HepG2 (cell line): ENCODE measurements at regions not wholly inside any gene's neighbourhood (a gene's known extent, or its start where the extent isn't known, plus 50 kb on each side); places are given as distances from the start of the nearest gene placed in this dataset.

Experiments
- ATAC-seq: fragments of 200-7000 bp; cut with Tn5 transposase; 3 replicates; pipeline ENCODE4 v1.9.1; 2020; ENCODE audit warnings: mild to moderate bottlenecking, moderate library complexity
- BruUV-seq: library from RNA; stranded (reverse); fragments of 400-500 nt; replicated peaks from 2 replicates; lab custom pipeline; 2021; lab: Mats Ljungman, UMichigan
- CTCF ChIA-PET: fragments of 300-600 bp; formaldehyde crosslinking; extraction: SDS; loops from one replicate; lab custom pipeline; 2021; ENCODE audit warnings: low total read pairs, inconsistent platforms, low intra/inter-chr PET ratio; lab: Yijun Ruan, JAX
- POLR2A ChIA-PET: fragments of 350-600 bp; sonication (Branson Sonifier 250); formaldehyde crosslinking; loops from one replicate; lab custom pipeline; 2020; ENCODE audit warnings: antibody characterized with exemption, inconsistent platforms; lab: Yijun Ruan, JAX
- DNase-seq: peaks from one replicate; pipeline ENCODE4 v3.0.0-alpha.2; 2015; ENCODE audit warnings: low spot score
- FAIRE-seq: peaks from 3 replicates; lab custom pipeline; 2011; peaks lifted over from hg19 to GRCh38; lab: Jason Lieb, UNC
- H2AFZ ChIP-seq: one replicate; pipeline ENCODE4 v1.6.1; 2011; ENCODE audit warnings: low read length, inconsistent platforms
- H3K27ac ChIP-seq: fragments of 300-600 bp; 3 replicates; pipeline ENCODE4 v1.8.0; 2011; ENCODE audit warnings: mixed run types, mild to moderate bottlenecking, mixed read lengths, low read length, inconsistent platforms; ENCODE audit not compliant: insufficient read depth; ENCODE audit errors: extremely low read length
- H3K27me3 ChIP-seq, 2 experiments: fragments of 200-600 bp in 1 of 2; 2 replicates in 1 of 2; 3 replicates in 1 of 2; pipeline versions ENCODE4 v1.6.0 to v1.8.0; 2011; ENCODE audit warnings: low read length in 2 of 2, mild to moderate bottlenecking in 2 of 2, moderate library complexity in 2 of 2, inconsistent platforms in 1 of 2; ENCODE audit not compliant: insufficient read depth in 2 of 2, control insufficient read depth in 1 of 2
- H3K36me3 ChIP-seq, 2 experiments: fragments of 200-600 bp in 1 of 2; replicated peaks in 1 of 2; 2 replicates in 1 of 2; 3 replicates in 1 of 2; pipeline versions ENCODE4 v1.5.1 to v1.8.0; 2011; ENCODE audit warnings: low read length in 2 of 2, inconsistent platforms in 1 of 2; ENCODE audit not compliant: insufficient read depth in 2 of 2, control insufficient read depth in 1 of 2
- H3K4me1 ChIP-seq: 2 replicates; pipeline ENCODE4 v1.5.1; 2012; ENCODE audit warnings: low read length, inconsistent platforms; ENCODE audit not compliant: insufficient read depth
- H3K4me2 ChIP-seq: 2 replicates; pipeline ENCODE4 v1.6.0; 2011; ENCODE audit warnings: low read depth, low read length, inconsistent platforms
- H3K4me3 ChIP-seq, 3 experiments: fragments of 200-600 bp in 1 of 3; sonication (generic), shearing (Covaris generic) in 1 of 3; replicated peaks in 1 of 3; 2 replicates each; pipeline ENCODE4 v1.5.1; 2011 to 2016; ENCODE audit warnings: low read length in 3 of 3, inconsistent platforms in 2 of 3, low read depth in 2 of 3, mild to moderate bottlenecking in 2 of 3, control low read depth in 1 of 3, mixed read lengths in 1 of 3; ENCODE audit not compliant: insufficient read depth in 1 of 3
- H3K79me2 ChIP-seq: one replicate; pipeline ENCODE4 v1.6.1; 2011; ENCODE audit warnings: low read length, inconsistent platforms; ENCODE audit not compliant: insufficient read depth
- H3K9ac ChIP-seq: 2 replicates; pipeline ENCODE4 v1.6.0; 2011; ENCODE audit warnings: mild to moderate bottlenecking, low read depth, low read length, inconsistent platforms; ENCODE audit not compliant: insufficient read depth
- H3K9me3 ChIP-seq: 2 replicates; pipeline ENCODE4 v1.5.1; 2012; ENCODE audit warnings: mild to moderate bottlenecking, low read length
- H4K20me1 ChIP-seq: 2 replicates; pipeline ENCODE4 v1.6.0; 2011; ENCODE audit warnings: inconsistent platforms, mild to moderate bottlenecking, low read length, moderate library complexity; ENCODE audit not compliant: insufficient read depth
- ARHGAP35 ChIP-seq: sonication (generic); formaldehyde crosslinking; IDR thresholded peaks from 2 replicates; pipeline ENCODE4 v1.9.0; 2022; ENCODE audit warnings: mild to moderate bottlenecking, inconsistent platforms, moderate library complexity, missing genetic modification reagents, borderline replicate concordance
- SAFB2 ChIP-seq: sonication (generic); formaldehyde crosslinking; IDR thresholded peaks from 2 replicates; pipeline ENCODE4 v1.5.1; 2020; ENCODE audit warnings: missing genetic modification reagents, low read depth, mild to moderate bottlenecking, borderline replicate concordance
- SALL2 ChIP-seq: sonication (generic); formaldehyde crosslinking; IDR thresholded peaks from 2 replicates; pipeline ENCODE4 v1.8.1; 2023; ENCODE audit warnings: mild to moderate bottlenecking, missing genetic modification reagents, inconsistent platforms
- SNRNP70 ChIP-seq: fragments of 200-400 bp; formaldehyde crosslinking; IDR thresholded peaks from 2 replicates; pipeline ENCODE4 v1.6.1; 2017; ENCODE audit warnings: mild to moderate bottlenecking, low read depth, low read length, moderate library complexity
- THYN1 ChIP-seq: sonication (generic); formaldehyde crosslinking; IDR thresholded peaks from 2 replicates; pipeline ENCODE4 v1.8.1; 2023; ENCODE audit warnings: low read depth, mild to moderate bottlenecking, moderate library complexity, missing genetic modification reagents, borderline replicate concordance
- ZNF225 ChIP-seq: sonication (generic); formaldehyde crosslinking; IDR thresholded peaks from 2 replicates; pipeline ENCODE4 v1.4.0; 2020; ENCODE audit warnings: mild to moderate bottlenecking, missing genetic modification reagents
- ZNF264 ChIP-seq: sonication (generic); formaldehyde crosslinking; IDR thresholded peaks from 2 replicates; pipeline ENCODE4 v1.4.0; 2020; ENCODE audit warnings: missing genetic modification reagents
- ZNF543 ChIP-seq: sonication (generic); formaldehyde crosslinking; IDR thresholded peaks from 2 replicates; pipeline ENCODE4 v1.4.0; 2020; ENCODE audit warnings: mild to moderate bottlenecking, missing genetic modification reagents
- ZNF879 ChIP-seq: sonication (generic); formaldehyde crosslinking; IDR thresholded peaks from 2 replicates; pipeline ENCODE4 v1.8.1; 2023; ENCODE audit warnings: missing genetic modification reagents
- WGBS: methylation state at CpG from one replicate; pipeline ENCODE4 v1.1.6; 2017; ENCODE audit warnings: low lambda C conversion rate; 5-methylcytosine and 5-hydroxymethylcytosine counted together
- in situ Hi-C: cut with HindIII; loops from 2 replicates; pipeline ENCODE4 v1.10.0; 2017; ENCODE audit warnings: low pct_unique_long_range_greater_than_20kb; ENCODE audit not compliant: extremely low pct_ligation_motif_present
- intact Hi-C: fragments of 100-400 bp; cut with micrococcal nuclease; formaldehyde crosslinking; loops from one replicate; pipeline ENCODE4 v1.10.0; 2022; ENCODE audit not compliant: unreplicated experiment
- TF ChIP-seq, protein P1 (sequence below): sonication (generic); formaldehyde crosslinking; IDR thresholded peaks from 2 replicates; pipeline ENCODE4 v1.4.0; 2020; ENCODE audit warnings: missing genetic modification reagents, borderline replicate concordance

DNA sequence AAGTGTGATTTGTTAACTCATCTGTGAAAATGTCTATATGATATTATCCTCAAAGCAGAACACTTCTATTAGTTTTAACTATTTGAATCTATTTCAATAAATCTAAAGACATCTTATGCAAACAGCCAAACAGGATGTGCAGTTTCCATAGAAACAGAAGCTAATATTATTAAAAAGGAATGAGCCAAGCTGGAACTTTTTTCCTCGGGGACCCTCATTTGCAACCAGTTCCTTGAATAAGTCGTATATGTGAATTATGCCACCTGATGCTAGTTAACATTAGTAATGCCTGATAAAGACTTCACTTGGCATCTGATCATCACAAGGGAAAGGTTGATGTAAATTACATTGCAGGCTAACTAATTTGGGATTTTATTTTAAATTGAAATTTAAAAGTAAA lies 216.9 kb upstream of the SMLR1 start (continued):
- no peak for TF ChIP-seq ARHGAP35
- TF ChIP-seq ZNF879 = no peak
- TF ChIP-seq, all 625 proteins: peak for 0

DNA sequence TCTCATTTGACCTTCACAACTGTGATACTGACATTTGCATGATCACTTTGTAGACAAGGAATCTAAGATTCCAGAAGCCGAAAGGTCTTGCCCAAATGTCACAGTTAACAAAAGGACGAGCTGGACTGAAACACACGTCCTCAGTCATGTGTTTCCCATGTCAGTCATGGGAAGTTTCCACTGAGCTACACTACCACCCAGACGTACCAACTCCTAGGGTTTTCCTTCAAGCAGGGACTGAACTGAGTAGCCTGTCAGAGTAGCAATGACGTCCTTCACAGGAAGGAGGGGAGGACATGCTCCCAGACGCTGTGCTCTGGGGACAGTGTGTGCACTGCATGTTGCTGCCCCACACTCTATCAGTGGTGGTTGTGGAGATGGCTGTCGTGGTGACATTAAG lies 215.8 kb upstream of the SMLR1 start:
- intact Hi-C loops = no loop called here
- WGBS = 10% methylated on average over 7 of the region's 7 CpGs
- no peak for FAIRE-seq

GRCh38 chr6:130613176-130613575 lies 214.0 kb upstream of the SMLR1 start:
- intact Hi-C loops = no loop called here
- CTCF ChIA-PET = no interaction called here
- BruUV-seq = no TSS peak
- TF ChIP-seq ZNF543 (CRISPR knock-in tag) = no peak
- TF ChIP-seq, protein P1, sequence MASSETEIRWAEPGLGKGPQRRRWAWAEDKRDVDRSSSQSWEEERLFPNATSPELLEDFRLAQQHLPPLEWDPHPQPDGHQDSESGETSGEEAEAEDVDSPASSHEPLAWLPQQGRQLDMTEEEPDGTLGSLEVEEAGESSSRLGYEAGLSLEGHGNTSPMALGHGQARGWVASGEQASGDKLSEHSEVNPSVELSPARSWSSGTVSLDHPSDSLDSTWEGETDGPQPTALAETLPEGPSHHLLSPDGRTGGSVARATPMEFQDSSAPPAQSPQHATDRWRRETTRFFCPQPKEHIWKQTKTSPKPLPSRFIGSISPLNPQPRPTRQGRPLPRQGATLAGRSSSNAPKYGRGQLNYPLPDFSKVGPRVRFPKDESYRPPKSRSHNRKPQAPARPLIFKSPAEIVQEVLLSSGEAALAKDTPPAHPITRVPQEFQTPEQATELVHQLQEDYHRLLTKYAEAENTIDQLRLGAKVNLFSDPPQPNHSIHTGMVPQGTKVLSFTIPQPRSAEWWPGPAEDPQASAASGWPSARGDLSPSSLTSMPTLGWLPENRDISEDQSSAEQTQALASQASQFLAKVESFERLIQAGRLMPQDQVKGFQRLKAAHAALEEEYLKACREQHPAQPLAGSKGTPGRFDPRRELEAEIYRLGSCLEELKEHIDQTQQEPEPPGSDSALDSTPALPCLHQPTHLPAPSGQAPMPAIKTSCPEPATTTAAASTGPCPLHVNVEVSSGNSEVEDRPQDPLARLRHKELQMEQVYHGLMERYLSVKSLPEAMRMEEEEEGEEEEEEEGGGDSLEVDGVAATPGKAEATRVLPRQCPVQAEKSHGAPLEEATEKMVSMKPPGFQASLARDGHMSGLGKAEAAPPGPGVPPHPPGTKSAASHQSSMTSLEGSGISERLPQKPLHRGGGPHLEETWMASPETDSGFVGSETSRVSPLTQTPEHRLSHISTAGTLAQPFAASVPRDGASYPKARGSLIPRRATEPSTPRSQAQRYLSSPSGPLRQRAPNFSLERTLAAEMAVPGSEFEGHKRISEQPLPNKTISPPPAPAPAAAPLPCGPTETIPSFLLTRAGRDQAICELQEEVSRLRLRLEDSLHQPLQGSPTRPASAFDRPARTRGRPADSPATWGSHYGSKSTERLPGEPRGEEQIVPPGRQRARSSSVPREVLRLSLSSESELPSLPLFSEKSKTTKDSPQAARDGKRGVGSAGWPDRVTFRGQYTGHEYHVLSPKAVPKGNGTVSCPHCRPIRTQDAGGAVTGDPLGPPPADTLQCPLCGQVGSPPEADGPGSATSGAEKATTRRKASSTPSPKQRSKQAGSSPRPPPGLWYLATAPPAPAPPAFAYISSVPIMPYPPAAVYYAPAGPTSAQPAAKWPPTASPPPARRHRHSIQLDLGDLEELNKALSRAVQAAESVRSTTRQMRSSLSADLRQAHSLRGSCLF (CRISPR knock-in tag) = no peak
- no peak for TF ChIP-seq ZNF225
- TF ChIP-seq SNRNP70 = no peak
- no peak for TF ChIP-seq SAFB2 (CRISPR knock-in tag)
- TF ChIP-seq SALL2 (CRISPR knock-in tag) = no peak

More for the DNA sequence above, 215.8 kb upstream of the SMLR1 start:
- no peak overlapping the region for H3K4me3 ChIP-seq
- H3K36me3 ChIP-seq = no peaks in the 10 kb centered on the region
- H3K27ac ChIP-seq = no peak overlapping the region
- H3K4me2 ChIP-seq = no peak overlapping the region
- ATAC-seq = no peak
- TF ChIP-seq THYN1 (CRISPR knock-in tag) = no peak
- no peak for TF ChIP-seq ZNF264 (CRISPR knock-in tag)
- TF ChIP-seq, all 625 proteins: peak for 0
- Histone ChIP-seq H3K9ac (no peak overlapping the region), H3K9me3 (no peaks in the 10 kb centered on the region), H2AFZ (no peak overlapping the region), H4K20me1 (no peaks in the 10 kb centered on the region), H3K27me3 (no peaks in the 10 kb centered on the region), H3K79me2 (no peaks in the 10 kb centered on the region), H3K4me1 (no peaks in the 10 kb centered on the region)
- ChIA-PET CTCF (no interaction called here), POLR2A (no interaction called here)
- in situ Hi-C loops = no loop called here
- no TSS peak for BruUV-seq
- DNase-seq = no peak

More at GRCh38 chr6:130613176-130613575, 214.0 kb upstream of the SMLR1 start:
- no peaks in the 10 kb centered on the region for H3K79me2 ChIP-seq
- H3K4me3 ChIP-seq = no peak overlapping the region
- no peak overlapping the region for H3K27ac ChIP-seq
- H3K27me3 ChIP-seq = no peaks in the 10 kb centered on the region
- ATAC-seq (no peak), DNase-seq (no peak), FAIRE-seq (no peak)
- no peaks in the 10 kb centered on the region for H4K20me1 ChIP-seq
- H3K9me3 ChIP-seq = no peaks in the 10 kb centered on the region
- in situ Hi-C loops = no loop called here
- POLR2A ChIA-PET = no interaction called here
- H3K4me2 ChIP-seq = no peak overlapping the region
- no peak overlapping the region for H2AFZ ChIP-seq
- no peaks in the 10 kb centered on the region for H3K36me3 ChIP-seq
- H3K9ac ChIP-seq = no peak overlapping the region
- no peaks in the 10 kb centered on the region for H3K4me1 ChIP-seq
- WGBS = 25% methylated on average over 7 of the region's 7 CpGs
